ENCODE measurements at regions not wholly inside any gene's neighbourhood (a gene's known extent, or its start where the extent isn't known, plus 50 kb on each side); places are given as distances from the start of the nearest gene placed in this dataset.
A peak's percentile ranks its signal among the peaks of the same experiment; 100 is the strongest.

DNA sequence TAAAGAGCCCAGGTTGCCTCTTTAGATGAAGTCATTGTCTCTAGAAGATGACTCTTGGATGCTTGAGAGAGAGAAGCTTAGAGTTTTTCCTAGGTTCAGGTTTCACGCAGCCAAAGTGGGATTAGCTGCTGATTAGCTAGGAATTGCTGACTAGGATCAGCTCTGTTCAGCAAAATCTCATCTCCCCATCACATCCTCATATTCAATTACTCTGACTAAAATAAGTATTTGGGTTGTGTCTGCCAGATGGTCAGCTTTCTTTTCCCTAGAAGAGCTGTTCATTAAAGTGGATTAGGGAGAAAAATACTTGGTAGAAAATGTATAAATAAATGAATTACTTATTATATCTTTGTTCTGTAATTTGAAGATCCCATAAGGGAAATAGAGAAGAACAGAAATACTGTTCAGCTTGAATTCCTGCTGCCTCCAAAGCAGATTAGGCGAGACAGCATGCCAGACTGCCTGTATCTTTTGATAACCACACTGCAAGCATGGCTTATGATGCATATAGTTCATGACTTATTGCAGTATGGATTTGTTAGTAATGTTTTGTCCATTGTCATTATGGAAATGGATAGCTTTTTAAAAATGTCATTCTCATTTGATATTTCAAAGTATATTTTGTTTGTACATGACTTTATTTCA, 184.8 kb upstream of the CD180 start:
- no peak for DNase-seq

DNA sequence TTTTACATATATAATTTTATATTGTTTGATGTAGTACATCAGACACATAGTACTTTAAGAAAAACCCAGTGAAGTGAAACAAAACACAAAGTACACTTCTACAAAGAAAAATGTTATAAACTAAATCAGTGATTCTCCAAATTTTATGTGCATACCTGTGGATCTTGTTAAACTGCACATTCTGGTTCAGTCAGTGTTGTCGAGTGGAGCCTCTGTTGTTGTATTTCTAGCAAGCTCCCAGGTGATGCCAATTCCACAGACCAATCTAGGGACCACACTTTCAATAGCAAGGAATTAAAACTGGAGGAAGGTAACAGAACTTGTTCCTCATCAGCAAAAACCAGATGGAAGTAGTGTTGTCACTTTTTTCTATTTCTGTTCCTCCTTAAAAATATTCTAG, 183.8 kb upstream of the CD180 start:
- DNase-seq = no peak

GRCh38 chr5:67379753-67380152, 183.2 kb upstream of the CD180 start:
- DNase-seq = no peak

- DNase-seq = peak; percentile 85
Observed at GRCh38 chr5:67378256-67378655, 181.7 kb upstream of the CD180 start.

- peak; percentile 59 for DNase-seq
Observed at GRCh38 chr5:67377631-67378030, 181.0 kb upstream of the CD180 start.

DNA sequence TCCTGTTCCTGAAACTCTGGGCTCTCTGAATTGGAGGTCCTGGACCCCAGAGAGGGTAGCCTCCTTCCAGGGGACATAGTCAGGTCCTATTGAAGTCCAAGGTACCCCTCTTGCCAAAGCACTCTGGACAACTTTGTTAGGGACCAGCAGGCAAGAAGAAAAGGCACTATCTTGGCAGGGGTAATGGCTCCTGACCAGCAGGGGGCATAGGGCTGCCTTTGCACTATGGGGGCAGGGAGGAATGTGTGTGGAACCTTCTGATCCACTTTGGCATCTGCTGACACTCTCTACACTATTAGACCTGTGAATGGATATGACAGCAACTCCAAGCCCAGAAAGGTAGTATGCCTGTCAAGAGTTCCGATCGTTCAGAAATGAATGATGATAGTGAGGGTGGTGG, 179.0 kb upstream of the CD180 start:
- DNase-seq = no peak

DNA sequence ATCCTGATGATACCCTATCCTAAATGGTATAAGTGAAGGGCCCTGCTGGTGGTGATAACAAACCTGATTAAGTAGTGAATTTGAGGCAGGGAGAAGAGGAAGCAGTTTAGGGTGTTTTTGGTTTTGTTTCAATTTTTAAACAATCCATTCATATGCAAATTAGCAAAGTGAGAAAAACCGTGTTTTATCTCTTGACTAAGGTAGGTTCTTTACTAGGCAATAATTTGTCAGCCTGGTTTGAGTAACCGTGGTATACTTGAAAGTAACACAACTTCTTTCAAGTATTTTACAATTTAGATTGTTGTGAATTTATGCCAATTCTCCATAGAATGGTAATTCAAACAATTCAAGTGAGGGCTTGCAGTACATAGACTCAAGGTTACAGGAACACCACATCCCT, 177.8 kb upstream of the CD180 start:
- no peak for DNase-seq

- no peak for DNase-seq
Observed at GRCh38 chr5:67373518-67373917, 176.9 kb upstream of the CD180 start.

GRCh38 chr5:67372887-67373286, 176.3 kb upstream of the CD180 start:
- no peak for DNase-seq

- no peak for DNase-seq
Observed at GRCh38 chr5:67371924-67372323, 175.3 kb upstream of the CD180 start.

DNA sequence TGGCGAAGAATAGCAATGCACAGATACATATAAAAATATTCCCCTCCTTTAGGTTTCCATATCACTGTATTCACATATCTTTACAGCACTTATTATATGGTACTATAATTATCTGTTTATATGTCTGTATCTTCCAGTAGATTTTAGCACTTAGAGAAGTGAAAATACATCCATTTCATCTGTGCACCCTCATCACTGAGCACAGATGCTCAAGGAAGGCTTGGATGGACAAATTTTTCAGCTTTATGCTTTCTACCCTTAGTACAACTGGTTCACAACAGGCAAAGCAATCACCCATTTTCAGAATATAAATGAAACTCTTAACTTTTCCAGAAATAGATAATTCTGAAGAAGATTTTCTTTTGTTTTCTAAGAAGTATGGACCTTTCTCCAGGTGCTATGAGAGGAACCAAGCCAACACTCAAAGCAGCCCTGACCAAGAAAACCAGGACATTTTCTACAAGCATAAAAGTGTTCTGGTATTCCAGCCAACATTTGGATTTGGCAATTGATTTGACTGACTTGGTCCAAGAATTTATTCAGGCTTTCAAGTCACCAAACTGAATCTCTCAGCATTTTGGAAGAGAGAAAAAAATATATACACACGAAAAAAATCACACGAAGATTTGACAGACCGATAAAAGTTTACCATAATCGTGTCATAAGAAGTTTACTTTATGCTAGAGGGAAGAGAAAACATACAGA, 170.2 kb upstream of the CD180 start:
- DNase-seq = no peak

DNA sequence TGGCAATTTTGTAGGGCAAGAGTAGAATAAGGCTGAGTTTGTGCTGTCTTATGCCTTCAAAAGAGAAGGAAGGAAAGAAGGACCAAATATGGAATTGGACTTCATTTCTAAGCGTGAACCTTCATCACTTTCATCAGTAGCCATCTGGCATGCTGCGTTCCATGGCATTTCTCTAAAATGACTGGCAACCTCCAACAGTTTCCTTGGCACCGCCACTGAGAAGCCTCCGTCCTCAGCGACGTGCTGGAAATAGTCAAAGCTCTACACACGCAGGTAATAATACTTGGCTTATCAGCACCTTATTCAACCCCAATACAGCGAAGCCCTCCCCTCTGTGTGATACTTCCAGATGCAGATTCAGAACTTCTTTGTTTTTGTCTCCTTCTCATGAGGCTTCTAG, 169.7 kb upstream of the CD180 start:
- DNase-seq = no peak

DNA sequence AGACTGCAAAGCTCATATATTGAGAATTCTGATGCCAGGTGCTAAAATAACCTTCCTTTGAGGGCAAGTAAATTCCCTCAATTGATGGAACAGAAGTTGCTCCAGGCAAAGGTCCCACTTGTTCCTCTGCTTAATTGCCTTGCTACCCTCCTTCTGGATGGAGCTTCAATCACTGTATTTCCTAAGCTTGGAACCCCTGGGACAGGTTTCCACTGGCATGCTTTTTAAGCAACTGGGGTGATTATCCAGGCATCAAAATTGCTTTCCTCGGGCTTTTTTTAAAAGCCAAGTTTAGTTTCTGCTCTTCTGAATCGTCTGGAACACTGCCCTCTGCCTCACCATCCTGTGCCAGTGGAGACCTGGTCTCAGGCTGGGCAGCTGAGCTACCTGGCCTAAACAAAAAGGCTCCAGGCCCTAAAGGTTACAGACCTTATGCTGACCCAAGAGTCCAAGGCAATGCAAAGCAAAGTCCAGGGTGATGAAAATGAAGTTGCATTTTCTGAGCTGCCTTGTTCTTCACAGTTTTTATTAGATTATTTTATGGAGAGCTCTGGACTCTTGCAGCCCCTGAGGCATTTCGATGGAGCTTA, 167.9 kb upstream of the CD180 start:
- no peak for DNase-seq

GRCh38 chr5:67363963-67364362, 167.4 kb upstream of the CD180 start:
- DNase-seq = no peak

DNA sequence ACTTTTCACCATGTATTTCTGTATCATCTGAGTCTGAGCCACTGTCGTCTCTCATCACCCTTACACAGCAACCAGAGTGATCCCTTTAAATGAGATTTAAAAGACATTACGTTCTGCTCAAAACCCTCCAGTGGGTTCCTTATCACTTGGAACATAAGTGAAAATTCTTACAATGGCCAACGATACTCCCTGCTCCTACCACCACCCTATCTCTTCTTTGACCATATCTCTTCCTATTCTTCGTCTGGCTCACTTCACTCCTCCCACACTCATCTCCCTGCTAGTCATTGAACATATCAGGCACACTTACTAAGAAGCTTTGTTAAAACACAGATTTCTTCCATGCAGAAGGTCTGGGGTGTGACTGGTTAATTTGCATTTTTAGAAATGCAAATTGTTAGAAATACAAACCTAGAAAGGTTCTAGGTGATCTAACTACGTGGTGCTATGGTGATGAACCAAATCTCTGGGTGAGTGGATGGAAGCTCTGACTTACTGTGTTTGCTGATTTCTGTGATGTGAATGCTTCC, 166.6 kb upstream of the CD180 start:
- no peak for DNase-seq

GRCh38 chr5:67361932-67362729, 165.5 kb upstream of the CD180 start:
- DNase-seq = no peak

- no peak for DNase-seq
Observed at GRCh38 chr5:67360047-67360446, 163.4 kb upstream of the CD180 start.

- DNase-seq = no peak
Observed at GRCh38 chr5:67358186-67358585, 161.6 kb upstream of the CD180 start.

GRCh38 chr5:67355120-67355713, 158.6 kb upstream of the CD180 start:
- DNase-seq = no peak

DNA sequence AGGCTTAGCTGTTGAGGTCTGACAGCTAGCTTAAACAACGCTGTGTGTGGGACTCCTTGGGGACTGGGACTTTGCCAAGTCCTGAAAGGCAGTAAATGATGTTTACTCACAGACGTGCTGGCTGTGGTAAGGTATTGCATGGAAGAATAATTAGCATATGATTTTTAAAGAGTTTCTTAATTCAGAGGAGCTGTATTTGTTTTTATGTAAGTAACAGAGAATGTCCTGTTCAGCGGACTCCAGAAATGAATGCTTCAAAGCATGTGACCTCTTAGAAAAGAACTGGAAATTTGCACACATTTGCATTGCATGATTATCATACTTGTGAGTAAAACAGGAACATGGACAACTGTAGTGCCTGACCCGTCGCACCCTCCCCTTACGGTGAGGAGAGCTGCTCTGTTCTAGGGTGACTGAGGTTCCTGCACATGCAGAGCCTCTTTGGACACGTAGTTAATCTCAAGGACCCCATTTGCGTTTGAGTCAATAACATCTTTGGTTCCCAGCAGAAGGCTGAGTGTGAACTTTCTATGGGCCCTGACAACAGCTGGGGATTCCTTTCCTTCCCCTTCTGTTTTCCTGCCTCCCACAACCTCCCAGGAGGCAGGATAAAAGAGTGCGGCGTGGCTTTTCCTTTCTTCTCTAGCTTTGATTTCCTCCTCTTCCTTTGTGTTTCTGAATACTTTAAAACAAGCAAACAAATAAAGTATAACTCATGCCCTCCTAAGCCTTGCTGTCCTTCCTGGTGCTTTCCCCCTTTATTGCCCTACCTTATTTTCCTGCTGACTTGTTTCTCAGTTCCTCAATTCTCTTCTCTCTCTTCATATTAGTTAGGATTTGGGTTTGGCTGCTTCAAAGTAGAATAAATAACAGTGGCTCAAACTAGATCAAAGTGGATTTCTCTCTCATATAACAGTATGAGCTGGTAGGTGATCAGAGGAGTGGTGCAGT, 157.2 kb upstream of the CD180 start:
- DNase-seq = peak; percentile 72

GRCh38 chr5:67350618-67351201, 154.1 kb upstream of the CD180 start:
- no peak for DNase-seq
